Fibroblast of skin of back (primary cell): ENCODE measurements at regions not wholly inside any gene's neighbourhood (a gene's known extent, or its start where the extent isn't known, plus 50 kb on each side); places are given as distances from the start of the nearest gene placed in this dataset.

ENCODE experiments used
- DNase-seq: peaks from one replicate; pipeline ENCODE4 v3.0.0-alpha.2; 2013

GRCh38 chr10:4332764-4333458 is 493.1 kb upstream of the AKR1E2 start:
- DNase-seq, result no peak

GRCh38 chr10:4331150-4331549 is 494.9 kb upstream of the AKR1E2 start:
- no peak for DNase-seq

- DNase-seq, result no peak
Measured at GRCh38 chr10:4330636-4331035, 495.4 kb upstream of the AKR1E2 start.

GRCh38 chr10:4329225-4329624 is 496.8 kb upstream of the AKR1E2 start:
- DNase-seq, result no peak

- DNase-seq, result no peak
Measured at GRCh38 chr10:4326647-4327046, 499.4 kb upstream of the AKR1E2 start.

- DNase-seq, result no peak
Measured at GRCh38 chr10:4319870-4320367, 506.1 kb upstream of the AKR1E2 start.

GRCh38 chr10:4316161-4316810 is 509.7 kb upstream of the AKR1E2 start:
- DNase-seq, result peak; percentile 74

- DNase-seq, result peak; percentile 24
Measured at GRCh38 chr10:4315551-4315950, 510.5 kb upstream of the AKR1E2 start.

GRCh38 chr10:4313051-4313450 is 513.0 kb upstream of the AKR1E2 start:
- DNase-seq, result no peak

- DNase-seq, result no peak
Measured at GRCh38 chr10:4312051-4312835, 513.8 kb upstream of the AKR1E2 start.

GRCh38 chr10:4310172-4310571 is 515.8 kb upstream of the AKR1E2 start:
- no peak for DNase-seq

GRCh38 chr10:4307910-4308309 is 518.1 kb upstream of the AKR1E2 start:
- DNase-seq, result no peak

GRCh38 chr10:4306871-4307270 is 519.1 kb upstream of the AKR1E2 start:
- DNase-seq, result peak; percentile 46

- DNase-seq, result peak; percentile 36
Measured at GRCh38 chr10:4303045-4303444, 518.0 kb upstream of the KLF6 start.

- peak; percentile 32 for DNase-seq
Measured at GRCh38 chr10:4301291-4302045, 516.5 kb upstream of the KLF6 start.

GRCh38 chr10:4296161-4296560 is 511.2 kb upstream of the KLF6 start:
- DNase-seq, result no peak

- DNase-seq, result no peak
Measured at GRCh38 chr10:4294996-4295792, 510.2 kb upstream of the KLF6 start.

GRCh38 chr10:4294271-4294670 is 509.3 kb upstream of the KLF6 start:
- no peak for DNase-seq

- no peak for DNase-seq
Measured at GRCh38 chr10:4291990-4292389, 507.0 kb upstream of the KLF6 start.

GRCh38 chr10:4285121-4285520 is 500.1 kb upstream of the KLF6 start:
- DNase-seq, result peak; percentile 29

- peak; percentile 74 for DNase-seq
Measured at GRCh38 chr10:4283846-4284610, 499.0 kb upstream of the KLF6 start.
